SU-DHL-6 (cell line): ENCODE measurements at regions not wholly inside any gene's neighbourhood (a gene's known extent, or its start where the extent isn't known, plus 50 kb on each side); places are given as distances from the start of the nearest gene placed in this dataset.

ENCODE experiments used
- H2AFZ ChIP-seq: fragments of 200-600 bp; sonication (generic); 2 replicates; pipeline ENCODE4 v1.6.1; 2014; ENCODE audit warnings: low read depth, mild to moderate bottlenecking, moderate library complexity, mixed read lengths, antibody characterized with exemption, low read length; ENCODE audit not compliant: severe bottlenecking
- H3F3A ChIP-seq: fragments of 200-600 bp; shearing (Covaris generic); 2 replicates; pipeline ENCODE4 v1.6.0; 2016; ENCODE audit warnings: antibody characterized with exemption, mild to moderate bottlenecking; ENCODE audit not compliant: insufficient read depth
- H3K27ac ChIP-seq: fragments of 200-600 bp; sonication (generic); 2 replicates; pipeline ENCODE4 v1.5.1; 2016; ENCODE audit warnings: low read depth, mild to moderate bottlenecking, low read length, moderate library complexity, mixed read lengths
- H3K27me3 ChIP-seq: fragments of 200-600 bp; sonication (generic), shearing (Covaris generic); 2 replicates; pipeline ENCODE4 v1.6.0; 2014; ENCODE audit warnings: mild to moderate bottlenecking, low read length
- H3K36me3 ChIP-seq: fragments of 200-600 bp; sonication (generic); 2 replicates; pipeline ENCODE4 v1.6.1; 2014; ENCODE audit warnings: mild to moderate bottlenecking, low read length, mixed read lengths
- H3K4me2 ChIP-seq: fragments of 300-600, 200-600 bp; shearing (Covaris generic), sonication (generic); 2 replicates; pipeline ENCODE4 v1.6.0; 2014; ENCODE audit warnings: low read length, low read depth, mild to moderate bottlenecking; ENCODE audit not compliant: poor library complexity, severe bottlenecking
- H3K4me3 ChIP-seq: fragments of 200-600 bp; sonication (generic); 2 replicates; pipeline ENCODE4 v1.5.1; 2014; ENCODE audit warnings: antibody characterized with exemption, low read length, mild to moderate bottlenecking, mixed read lengths; ENCODE audit not compliant: insufficient read depth, poor library complexity, severe bottlenecking
- H3K79me2 ChIP-seq: fragments of 200-600 bp; sonication (generic); 2 replicates; pipeline ENCODE4 v1.6.1; 2014; ENCODE audit warnings: mild to moderate bottlenecking, low read length, moderate library complexity; ENCODE audit not compliant: insufficient read depth
- H3K9ac ChIP-seq: fragments of 200-600 bp; sonication (generic); 2 replicates; pipeline ENCODE4 v1.7.0; 2014; ENCODE audit warnings: mild to moderate bottlenecking, low read length
- H3K9me2 ChIP-seq: fragments of 200-600 bp; sonication (generic); replicated peaks from 2 replicates; pipeline ENCODE4 v1.6.1; 2014; ENCODE audit warnings: low read length; ENCODE audit not compliant: insufficient read depth
- H3K9me3 ChIP-seq: fragments of 200-600 bp; sonication (generic); 2 replicates; pipeline ENCODE4 v1.6.1; 2014; ENCODE audit warnings: low read length, mixed read lengths; ENCODE audit not compliant: insufficient read depth
- H4K20me1 ChIP-seq: fragments of 200-600 bp; sonication (generic); 2 replicates; pipeline ENCODE4 v1.6.1; 2014; ENCODE audit warnings: low read depth, mild to moderate bottlenecking, antibody characterized with exemption, low read length, moderate library complexity, mixed read lengths
- EZH2phosphoT487 ChIP-seq: fragments of 200-600 bp; sonication (generic), shearing (Covaris generic); conservative IDR thresholded peaks from 2 replicates; pipeline ENCODE4 v1.6.1; 2018; ENCODE audit warnings: mild to moderate bottlenecking, antibody characterized with exemption, low read length, moderate library complexity, mixed read lengths
- TF ChIP-seq, protein P1 (sequence below): fragments of 200-600 bp; sonication (generic); IDR thresholded peaks from one replicate; pipeline ENCODE4 v1.5.1; 2017; ENCODE audit warnings: antibody characterized with exemption, mild to moderate bottlenecking, low read length, moderate library complexity; ENCODE audit not compliant: insufficient read depth, poor library complexity, severe bottlenecking

- Histone ChIP-seq H3K36me3 (no peaks in the 10 kb centered on the region), H3K4me2 (no peak overlapping the region), H3K27me3 (no peaks in the 10 kb centered on the region), H3K9me3 (no peaks in the 10 kb centered on the region), H2AFZ (no peak overlapping the region), H3K79me2 (no peaks in the 10 kb centered on the region), H3K9me2 (no peaks in the 10 kb centered on the region), H3K9ac (no peak overlapping the region), H3K4me3 (no peak overlapping the region), H3F3A (no peaks in the 10 kb centered on the region), H4K20me1 (no peaks in the 10 kb centered on the region), H3K27ac (no peak overlapping the region)
- no peak for TF ChIP-seq EZH2phosphoT487
- TF ChIP-seq, protein P1, sequence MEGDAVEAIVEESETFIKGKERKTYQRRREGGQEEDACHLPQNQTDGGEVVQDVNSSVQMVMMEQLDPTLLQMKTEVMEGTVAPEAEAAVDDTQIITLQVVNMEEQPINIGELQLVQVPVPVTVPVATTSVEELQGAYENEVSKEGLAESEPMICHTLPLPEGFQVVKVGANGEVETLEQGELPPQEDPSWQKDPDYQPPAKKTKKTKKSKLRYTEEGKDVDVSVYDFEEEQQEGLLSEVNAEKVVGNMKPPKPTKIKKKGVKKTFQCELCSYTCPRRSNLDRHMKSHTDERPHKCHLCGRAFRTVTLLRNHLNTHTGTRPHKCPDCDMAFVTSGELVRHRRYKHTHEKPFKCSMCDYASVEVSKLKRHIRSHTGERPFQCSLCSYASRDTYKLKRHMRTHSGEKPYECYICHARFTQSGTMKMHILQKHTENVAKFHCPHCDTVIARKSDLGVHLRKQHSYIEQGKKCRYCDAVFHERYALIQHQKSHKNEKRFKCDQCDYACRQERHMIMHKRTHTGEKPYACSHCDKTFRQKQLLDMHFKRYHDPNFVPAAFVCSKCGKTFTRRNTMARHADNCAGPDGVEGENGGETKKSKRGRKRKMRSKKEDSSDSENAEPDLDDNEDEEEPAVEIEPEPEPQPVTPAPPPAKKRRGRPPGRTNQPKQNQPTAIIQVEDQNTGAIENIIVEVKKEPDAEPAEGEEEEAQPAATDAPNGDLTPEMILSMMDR: no peak
Observed at GRCh38 chr7:45987521-45988290, 66.6 kb upstream of the IGFBP3 start.

DNA sequence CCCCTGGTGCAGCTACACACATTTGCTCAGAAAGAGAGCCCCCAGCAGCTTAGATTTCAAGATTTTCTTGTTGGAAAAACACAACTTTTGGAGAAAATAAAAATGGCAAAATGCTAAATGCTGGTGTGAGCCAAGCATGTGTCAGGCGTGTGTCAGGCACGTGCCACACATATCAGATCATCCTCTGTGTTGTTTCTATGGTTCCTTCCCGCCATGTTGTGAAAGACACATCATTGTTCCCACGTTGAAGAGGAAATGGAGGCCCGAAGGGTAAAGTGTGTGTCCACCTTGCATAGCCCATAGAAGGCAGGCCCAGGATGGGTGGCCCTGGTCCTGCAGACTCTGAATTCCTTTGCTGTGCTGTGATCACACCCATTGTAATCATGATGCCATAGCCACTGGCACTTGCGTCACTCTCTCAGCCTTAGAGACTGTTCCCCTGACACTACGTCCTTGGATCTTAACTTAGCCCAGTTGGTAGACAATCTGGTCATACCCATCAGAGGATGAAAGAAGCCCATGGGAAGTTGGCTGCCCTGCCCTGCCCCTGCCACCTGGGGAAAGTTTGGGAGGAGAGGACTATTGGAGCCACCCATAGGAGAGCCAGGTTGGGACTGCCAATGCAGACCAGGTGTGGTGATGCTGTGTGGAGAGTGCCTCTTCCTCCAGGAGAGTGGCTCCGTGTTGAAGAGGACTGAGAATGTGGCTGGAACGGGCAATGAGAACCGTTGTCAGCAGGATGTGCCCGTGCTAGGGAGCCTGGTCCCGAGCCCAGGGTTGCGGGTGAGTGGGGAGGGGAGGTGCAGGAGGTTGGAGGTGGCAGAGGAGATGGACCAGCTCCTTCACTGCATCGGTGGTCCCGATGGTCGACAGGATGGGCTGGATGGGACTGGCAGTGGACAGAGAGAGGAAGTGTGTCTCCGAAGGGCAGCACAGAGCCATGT, 65.6 kb upstream of the IGFBP3 start:
- TF ChIP-seq, protein P1: no peak
- TF ChIP-seq EZH2phosphoT487: no peak
- Histone ChIP-seq H3K79me2 (no peaks in the 10 kb centered on the region), H3K4me2 (no peak overlapping the region), H3K9me3 (no peaks in the 10 kb centered on the region), H2AFZ (no peak overlapping the region), H3K4me3 (no peak overlapping the region), H4K20me1 (no peaks in the 10 kb centered on the region), H3K27me3 (no peaks in the 10 kb centered on the region), H3K36me3 (no peaks in the 10 kb centered on the region), H3F3A (no peaks in the 10 kb centered on the region), H3K9ac (no peak overlapping the region), H3K9me2 (no peaks in the 10 kb centered on the region), H3K27ac (no peak overlapping the region)

GRCh38 chr7:45985902-45986301, 64.8 kb upstream of the IGFBP3 start:
- H3K9ac ChIP-seq: no peak overlapping the region
- H3K27ac ChIP-seq: no peak overlapping the region
- TF ChIP-seq, protein P1: no peak
- no peak for TF ChIP-seq EZH2phosphoT487
- H3K4me2 ChIP-seq: no peak overlapping the region
- H3K27me3 ChIP-seq: no peaks in the 10 kb centered on the region
- H3K4me3 ChIP-seq: no peak overlapping the region
- no peak overlapping the region for H2AFZ ChIP-seq
- no peaks in the 10 kb centered on the region for H4K20me1 ChIP-seq
- H3K9me3 ChIP-seq: no peaks in the 10 kb centered on the region
- H3K9me2 ChIP-seq: no peaks in the 10 kb centered on the region
- no peaks in the 10 kb centered on the region for H3F3A ChIP-seq
- no peaks in the 10 kb centered on the region for H3K36me3 ChIP-seq
- H3K79me2 ChIP-seq: no peaks in the 10 kb centered on the region
